Breast epithelium (tissue), 4 donors: ENCODE measurements at regions not wholly inside any gene's neighbourhood (a gene's known extent, or its start where the extent isn't known, plus 50 kb on each side); places are given as distances from the start of the nearest gene placed in this dataset.

Experiments used
- DNase-seq, 2 donors: peaks; one replicate each; pipeline ENCODE4 v3.0.0-alpha.2; 2019; ENCODE audit warnings: low spot score in 2 of 2
- H3K27ac ChIP-seq, 2 donors: fragments of 200-600 bp; sonication (generic) in 1 of 2; one replicate each; pipeline ENCODE4 v1.5.1; 2016 to 2019; ENCODE audit warnings: mild to moderate bottlenecking in 1 of 2
- H3K27me3 ChIP-seq, 2 donors: fragments of 200-600 bp; sonication (generic) in 1 of 2; one replicate each; pipeline versions ENCODE4 v1.5.1 to v1.6.0; 2017 to 2019; ENCODE audit warnings: control low read depth in 1 of 2, mild to moderate bottlenecking in 1 of 2
- H3K36me3 ChIP-seq: fragments of 200-600 bp; one replicate; pipeline ENCODE4 v1.5.1; 2019
- H3K4me1 ChIP-seq, 2 donors: fragments of 200-600 bp; sonication (generic); one replicate each; pipeline ENCODE4 v1.5.1; 2016 to 2019; ENCODE audit warnings: control low read depth in 1 of 2
- H3K4me3 ChIP-seq, 3 donors: fragments of 200-600 bp; sonication (generic); 1 replicate in 2 of 3; 2 replicates in 1 of 3; pipeline ENCODE4 v1.5.1; 2016 to 2019; ENCODE audit warnings: mild to moderate bottlenecking in 3 of 3, moderate library complexity in 2 of 3
- H3K9me3 ChIP-seq, 2 donors: fragments of 200-600 bp; sonication (generic) in 1 of 2; one replicate each; pipeline ENCODE4 v1.5.1; 2016 to 2019; ENCODE audit warnings: control low read depth in 1 of 2
- CTCF ChIP-seq, 3 donors: fragments of 450-650 bp; IDR thresholded peaks; one replicate each; pipeline ENCODE4 v1.5.1; 2016 to 2017; ENCODE audit warnings: antibody characterized with exemption in 3 of 3, mild to moderate bottlenecking in 3 of 3, moderate library complexity in 3 of 3
- POLR2A ChIP-seq: fragments of 450-650 bp; IDR thresholded peaks from one replicate; pipeline ENCODE4 v1.6.1; 2016; ENCODE audit warnings: antibody characterized with exemption, mild to moderate bottlenecking, moderate library complexity
- POLR2AphosphoS5 ChIP-seq, 3 donors: sonication (generic); formaldehyde crosslinking; IDR thresholded peaks; one replicate each; pipeline ENCODE4 v1.6.1; 2017; ENCODE audit warnings: antibody characterized with exemption in 3 of 3
- intact Hi-C: fragments of 100-400 bp; cut with DNase I; formaldehyde crosslinking; loops from one replicate; pipeline ENCODE4 v1.15.1; 2023; ENCODE audit warnings: low total_unique reads

DNA sequence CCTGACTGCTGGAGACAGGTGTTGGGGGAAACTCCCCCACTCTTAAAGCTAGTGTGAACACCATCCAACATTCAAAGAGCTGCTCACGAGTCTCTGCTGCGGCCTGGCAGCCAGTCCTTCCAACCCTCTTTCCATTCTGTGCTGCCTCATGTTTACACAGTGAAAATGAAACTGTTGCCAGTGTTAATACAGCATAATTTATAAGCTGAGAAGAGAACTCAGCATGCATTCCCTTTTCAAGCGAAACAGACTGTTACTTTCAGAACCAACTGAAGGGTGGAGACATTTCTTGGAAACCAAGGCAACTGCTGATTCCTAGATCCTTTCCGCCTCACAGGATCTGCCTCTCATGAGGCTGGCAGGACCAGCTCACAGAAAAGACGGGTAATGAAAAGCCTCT lies 533.8 kb upstream of the ID4 start:
- H3K4me3 ChIP-seq, result no peak overlapping the region
- no peak for DNase-seq

DNA sequence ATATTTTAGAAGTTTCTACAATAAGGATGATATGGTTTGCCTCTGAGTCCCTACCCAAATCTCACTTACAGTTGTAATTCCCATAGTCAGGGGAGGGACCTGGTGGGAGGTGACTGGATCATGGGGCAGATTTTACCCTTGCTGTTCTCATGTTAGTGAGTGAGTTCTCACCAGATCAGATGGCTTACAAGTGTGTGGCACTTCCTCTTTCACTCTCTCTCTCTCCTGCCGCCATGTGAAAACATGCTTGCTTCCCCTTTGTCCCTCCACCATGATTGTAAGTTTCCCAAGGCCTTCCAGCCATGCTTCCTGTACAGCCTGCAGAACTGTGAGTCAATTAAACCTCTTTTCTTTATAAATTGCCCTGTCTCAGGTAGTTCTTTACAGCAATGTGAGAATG lies 527.5 kb upstream of the ID4 start:
- Histone ChIP-seq H3K36me3 (no peaks in the 10 kb centered on the region), H3K4me3 (no peak overlapping the region), H3K27ac (no peak overlapping the region), H3K9me3 (no peaks in the 10 kb centered on the region), H3K4me1 (no peaks in the 10 kb centered on the region), H3K27me3 (no peaks in the 10 kb centered on the region)
- TF ChIP-seq POLR2A (no peak), POLR2AphosphoS5 (IDR thresholded peaks at IDR 0.05) (no peak), CTCF (IDR thresholded peaks at IDR 0.05) (no peak)
- DNase-seq, result no peak
- intact Hi-C loops, result no loop called here

More for the DNA sequence above, 533.8 kb upstream of the ID4 start:
- TF ChIP-seq POLR2A (no peak), CTCF (IDR thresholded peaks at IDR 0.05) (no peak), POLR2AphosphoS5 (IDR thresholded peaks at IDR 0.05) (no peak)
- Histone ChIP-seq H3K36me3 (no peaks in the 10 kb centered on the region), H3K4me1 (no peaks in the 10 kb centered on the region), H3K27me3 (no peaks in the 10 kb centered on the region), H3K9me3 (no peaks in the 10 kb centered on the region), H3K27ac (no peak overlapping the region)
- intact Hi-C loops, result no loop called here

DNA sequence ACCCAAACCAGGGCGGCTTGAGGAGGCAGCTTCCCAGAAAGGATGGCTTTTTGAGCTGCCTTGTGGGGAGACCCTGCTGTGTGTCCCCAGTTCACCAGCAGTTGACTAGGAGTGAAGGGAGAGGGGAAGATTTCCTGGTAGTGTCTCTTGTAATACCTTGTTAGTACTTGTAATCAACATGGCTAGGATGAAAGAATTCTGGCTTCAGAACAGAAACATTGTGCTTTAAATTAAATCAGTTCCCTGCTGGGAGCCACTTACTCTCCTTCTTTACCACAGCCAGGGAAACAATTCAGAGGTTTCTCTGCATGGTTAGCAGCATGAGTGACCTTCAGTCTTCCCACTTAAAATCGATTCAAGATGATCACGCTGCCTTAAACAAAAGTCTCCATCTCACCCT lies 525.4 kb upstream of the ID4 start:
- H3K4me1 ChIP-seq, result no peaks in the 10 kb centered on the region
- H3K27me3 ChIP-seq, result no peaks in the 10 kb centered on the region
- intact Hi-C loops, result no loop called here
- H3K9me3 ChIP-seq, result no peaks in the 10 kb centered on the region
- no peak overlapping the region for H3K27ac ChIP-seq
- TF ChIP-seq POLR2AphosphoS5 (IDR thresholded peaks at IDR 0.05), result no peak
- no peak for TF ChIP-seq POLR2A
- no peak for TF ChIP-seq CTCF (IDR thresholded peaks at IDR 0.05)
- no peak for DNase-seq
- no peaks in the 10 kb centered on the region for H3K36me3 ChIP-seq
- no peak overlapping the region for H3K4me3 ChIP-seq

GRCh38 chr6:19312241-19312978 lies 524.8 kb upstream of the ID4 start:
- intact Hi-C loops, result no loop called here
- Histone ChIP-seq H3K27ac (no peak overlapping the region), H3K4me1 (no peaks in the 10 kb centered on the region), H3K36me3 (no peaks in the 10 kb centered on the region), H3K9me3 (no peaks in the 10 kb centered on the region), H3K27me3 (no peaks in the 10 kb centered on the region), H3K4me3 (no peak overlapping the region)
- TF ChIP-seq POLR2A (no peak), CTCF (IDR thresholded peaks at IDR 0.05) (no peak), POLR2AphosphoS5 (IDR thresholded peaks at IDR 0.05) (no peak)
- no peak for DNase-seq

GRCh38 chr6:19317431-19317986 lies 519.7 kb upstream of the ID4 start:
- H3K27ac ChIP-seq, result no peak overlapping the region
- TF ChIP-seq CTCF (IDR thresholded peaks at IDR 0.05) (no peak), POLR2A (no peak)
- H3K27me3 ChIP-seq, result no peaks in the 10 kb centered on the region
- DNase-seq, result no peak
- intact Hi-C loops, result no loop called here
- no peaks in the 10 kb centered on the region for H3K36me3 ChIP-seq
- no peaks in the 10 kb centered on the region for H3K4me1 ChIP-seq
- H3K9me3 ChIP-seq, result no peaks in the 10 kb centered on the region
- H3K4me3 ChIP-seq, result no peak overlapping the region
